ENCODE measurements at regions not wholly inside any gene's neighbourhood (a gene's known extent, or its start where the extent isn't known, plus 50 kb on each side); places are given as distances from the start of the nearest gene placed in this dataset.

DNA sequence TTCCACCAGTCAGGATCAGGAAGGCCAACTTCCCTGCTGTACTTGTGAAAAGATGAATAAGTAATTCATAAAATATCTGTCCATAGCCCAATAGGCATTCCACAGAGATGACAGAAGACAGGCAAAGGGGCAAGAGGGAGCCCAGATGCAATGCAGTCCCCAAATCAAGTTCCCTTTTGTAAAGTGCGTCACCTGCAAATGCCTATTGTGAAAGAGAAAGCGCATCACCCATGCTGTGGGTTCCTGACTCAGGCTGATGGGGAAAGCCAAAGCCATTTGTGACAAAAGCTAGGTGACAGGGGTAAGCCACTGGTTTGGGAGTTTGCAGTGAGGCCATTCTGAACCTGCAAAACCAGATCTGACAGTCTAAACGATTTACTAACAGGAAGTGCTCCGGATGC is 157.5 kb upstream of the ZNF536 start:
- TF ChIP-seq, protein P1, sequence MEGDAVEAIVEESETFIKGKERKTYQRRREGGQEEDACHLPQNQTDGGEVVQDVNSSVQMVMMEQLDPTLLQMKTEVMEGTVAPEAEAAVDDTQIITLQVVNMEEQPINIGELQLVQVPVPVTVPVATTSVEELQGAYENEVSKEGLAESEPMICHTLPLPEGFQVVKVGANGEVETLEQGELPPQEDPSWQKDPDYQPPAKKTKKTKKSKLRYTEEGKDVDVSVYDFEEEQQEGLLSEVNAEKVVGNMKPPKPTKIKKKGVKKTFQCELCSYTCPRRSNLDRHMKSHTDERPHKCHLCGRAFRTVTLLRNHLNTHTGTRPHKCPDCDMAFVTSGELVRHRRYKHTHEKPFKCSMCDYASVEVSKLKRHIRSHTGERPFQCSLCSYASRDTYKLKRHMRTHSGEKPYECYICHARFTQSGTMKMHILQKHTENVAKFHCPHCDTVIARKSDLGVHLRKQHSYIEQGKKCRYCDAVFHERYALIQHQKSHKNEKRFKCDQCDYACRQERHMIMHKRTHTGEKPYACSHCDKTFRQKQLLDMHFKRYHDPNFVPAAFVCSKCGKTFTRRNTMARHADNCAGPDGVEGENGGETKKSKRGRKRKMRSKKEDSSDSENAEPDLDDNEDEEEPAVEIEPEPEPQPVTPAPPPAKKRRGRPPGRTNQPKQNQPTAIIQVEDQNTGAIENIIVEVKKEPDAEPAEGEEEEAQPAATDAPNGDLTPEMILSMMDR (IDR thresholded peaks at IDR 0.05; ENCODE audit: low read depth, low read length), result no peak
- TF ChIP-seq EZH2phosphoT487 (IDR thresholded peaks at IDR 0.05; ENCODE audit: low read depth), result no peak

Measured in OCI-LY3 (cell line).